ENCODE measurements at regions not wholly inside any gene's neighbourhood (a gene's known extent, or its start where the extent isn't known, plus 50 kb on each side); places are given as distances from the start of the nearest gene placed in this dataset.
A peak's percentile ranks its signal among the peaks of the same experiment; 100 is the strongest.

- H3K4me3 ChIP-seq (ENCODE audit: low read length) = no peak overlapping the region
- H3K9ac ChIP-seq (ENCODE audit: low read length) = no peak overlapping the region
- peaks cover 12% of the 10 kb centered on the region for H3K4me1 ChIP-seq (ENCODE audit: control insufficient read depth, insufficient read depth, low read length)
- H3K27me3 ChIP-seq (ENCODE audit: control insufficient read depth, insufficient read depth, low read length) = peaks cover 3% of the 10 kb centered on the region
- H3K9me3 ChIP-seq (ENCODE audit: control insufficient read depth, low read length) = no peaks in the 10 kb centered on the region
- H3K36me3 ChIP-seq (ENCODE audit: control insufficient read depth, insufficient read depth, low read length) = no peaks in the 10 kb centered on the region
Measured at GRCh38 chr2:217715484-217715883, 287.3 kb downstream of the TNS1 start.

GRCh38 chr2:217714287-217714751, 288.5 kb downstream of the TNS1 start:
- Histone ChIP-seq H3K27me3 (ENCODE audit: control insufficient read depth, insufficient read depth, low read length) (peaks cover 3% of the 10 kb centered on the region), H3K36me3 (ENCODE audit: control insufficient read depth, insufficient read depth, low read length) (no peaks in the 10 kb centered on the region), H3K9ac (ENCODE audit: low read length) (no peak overlapping the region), H3K4me1 (ENCODE audit: control insufficient read depth, insufficient read depth, low read length) (peaks cover 12% of the 10 kb centered on the region), H3K4me3 (ENCODE audit: low read length) (no peak overlapping the region), H3K9me3 (ENCODE audit: control insufficient read depth, low read length) (no peaks in the 10 kb centered on the region)

GRCh38 chr2:217713395-217714286, 289.2 kb downstream of the TNS1 start:
- peak overlapping the region; percentile 7 for H3K9ac ChIP-seq (ENCODE audit: low read length)
- peaks cover 12% of the 10 kb centered on the region for H3K4me1 ChIP-seq (ENCODE audit: control insufficient read depth, insufficient read depth, low read length)
- no peak overlapping the region for H3K4me3 ChIP-seq (ENCODE audit: low read length)

DNA sequence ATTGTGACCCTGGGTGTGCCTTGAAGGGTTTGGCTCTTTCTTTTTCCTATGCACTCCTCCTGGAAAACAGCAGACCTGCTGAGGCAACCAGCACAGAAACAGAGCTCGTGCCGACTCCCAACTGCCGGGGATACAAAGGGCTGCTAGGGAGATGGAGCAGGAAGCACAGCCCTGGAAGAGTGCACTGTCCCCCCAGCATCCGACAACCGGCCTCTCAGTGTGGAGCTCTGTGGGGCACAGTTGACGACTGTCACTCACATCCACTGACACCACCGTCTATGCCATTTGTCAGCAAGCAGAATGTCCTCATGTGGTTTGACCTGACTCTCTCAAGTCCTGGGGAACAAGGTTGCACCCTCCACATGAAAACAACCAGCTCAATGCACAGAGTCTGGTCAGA, 290.4 kb downstream of the TNS1 start:
- Histone ChIP-seq H3K9me3 (ENCODE audit: control insufficient read depth, low read length) (no peaks in the 10 kb centered on the region), H3K4me3 (ENCODE audit: low read length) (no peak overlapping the region), H3K4me1 (ENCODE audit: control insufficient read depth, insufficient read depth, low read length) (peaks cover 12% of the 10 kb centered on the region), H3K36me3 (ENCODE audit: control insufficient read depth, insufficient read depth, low read length) (no peaks in the 10 kb centered on the region), H3K27me3 (ENCODE audit: control insufficient read depth, insufficient read depth, low read length) (peaks cover 3% of the 10 kb centered on the region), H3K9ac (ENCODE audit: low read length) (no peak overlapping the region)

More at GRCh38 chr2:217713395-217714286, 289.2 kb downstream of the TNS1 start:
- H3K9me3 ChIP-seq (ENCODE audit: control insufficient read depth, low read length) = no peaks in the 10 kb centered on the region
- no peaks in the 10 kb centered on the region for H3K36me3 ChIP-seq (ENCODE audit: control insufficient read depth, insufficient read depth, low read length)
- peaks cover 3% of the 10 kb centered on the region for H3K27me3 ChIP-seq (ENCODE audit: control insufficient read depth, insufficient read depth, low read length)

DNA sequence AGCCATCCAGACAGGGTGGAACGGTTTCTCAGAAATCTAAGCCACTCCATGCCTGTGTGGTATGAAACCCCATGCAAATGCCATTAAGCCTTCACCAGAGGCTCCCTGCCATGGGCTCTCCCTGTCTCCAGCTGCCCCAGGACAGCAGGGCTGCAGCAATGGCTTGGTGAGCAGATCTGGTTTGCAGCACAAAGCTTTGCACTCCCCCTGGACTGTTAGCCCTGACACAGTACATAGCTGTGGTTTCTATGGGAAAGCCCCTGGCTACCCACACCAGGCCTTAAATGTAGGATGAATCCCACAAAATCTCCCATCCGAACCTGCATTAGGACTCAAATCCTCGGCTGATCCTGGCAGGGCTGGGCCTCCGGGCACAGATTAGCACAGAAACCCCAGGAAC, 291.6 kb downstream of the TNS1 start:
- Histone ChIP-seq H3K27me3 (ENCODE audit: control insufficient read depth, insufficient read depth, low read length) (peaks cover 3% of the 10 kb centered on the region), H3K4me3 (ENCODE audit: low read length) (no peak overlapping the region), H3K36me3 (ENCODE audit: control insufficient read depth, insufficient read depth, low read length) (no peaks in the 10 kb centered on the region), H3K9ac (ENCODE audit: low read length) (no peak overlapping the region), H3K9me3 (ENCODE audit: control insufficient read depth, low read length) (no peaks in the 10 kb centered on the region), H3K4me1 (ENCODE audit: control insufficient read depth, insufficient read depth, low read length) (peaks cover 12% of the 10 kb centered on the region)

- Histone ChIP-seq H3K9me3 (ENCODE audit: control insufficient read depth, low read length) (no peaks in the 10 kb centered on the region), H3K9ac (ENCODE audit: low read length) (no peak overlapping the region), H3K36me3 (ENCODE audit: control insufficient read depth, insufficient read depth, low read length) (no peaks in the 10 kb centered on the region), H3K4me3 (ENCODE audit: low read length) (no peak overlapping the region), H3K27me3 (ENCODE audit: control insufficient read depth, insufficient read depth, low read length) (no peaks in the 10 kb centered on the region), H3K4me1 (ENCODE audit: control insufficient read depth, insufficient read depth, low read length) (peaks cover 12% of the 10 kb centered on the region)
Measured at GRCh38 chr2:217710211-217710765, 292.5 kb downstream of the TNS1 start.

DNA sequence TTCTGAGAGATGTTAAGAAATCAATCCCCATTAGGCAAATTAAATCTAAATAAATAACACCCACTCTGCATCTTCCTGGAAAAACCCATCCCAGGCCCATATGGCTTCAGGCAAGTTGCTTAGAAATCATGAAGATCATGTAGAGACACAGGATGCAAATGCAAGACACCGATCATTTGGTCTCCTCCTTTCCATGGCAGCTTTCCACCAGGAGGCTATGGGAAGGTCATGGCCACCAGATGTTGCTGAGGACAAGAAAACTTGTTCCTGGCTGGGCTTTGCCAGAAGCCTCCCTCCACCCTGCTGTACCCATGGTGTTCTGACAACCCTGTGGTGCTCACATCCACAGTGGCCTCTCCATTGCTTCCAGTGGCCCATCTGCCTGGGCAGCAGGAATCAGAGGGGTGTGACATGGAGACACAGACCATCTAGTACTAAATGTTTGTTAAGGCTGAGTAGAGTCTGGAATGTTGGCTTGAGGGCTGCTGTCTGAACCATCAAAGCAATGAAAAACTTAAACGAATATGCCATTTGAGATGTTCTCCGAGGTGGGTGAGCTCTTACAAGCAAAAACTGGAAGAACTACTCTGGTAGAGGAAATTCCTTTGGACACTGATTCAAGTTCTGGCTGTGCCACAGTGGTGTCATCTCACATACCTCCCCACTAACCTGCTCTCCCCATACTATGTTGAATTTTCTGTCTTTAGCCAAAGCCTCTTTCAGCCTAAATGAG, 293.2 kb downstream of the TNS1 start:
- H3K4me1 ChIP-seq (ENCODE audit: control insufficient read depth, insufficient read depth, low read length) = peaks cover 7% of the 10 kb centered on the region
- no peaks in the 10 kb centered on the region for H3K36me3 ChIP-seq (ENCODE audit: control insufficient read depth, insufficient read depth, low read length)
- no peak overlapping the region for H3K9ac ChIP-seq (ENCODE audit: low read length)

GRCh38 chr2:217707131-217707611, 295.6 kb downstream of the TNS1 start:
- Histone ChIP-seq H3K27me3 (ENCODE audit: control insufficient read depth, insufficient read depth, low read length) (no peaks in the 10 kb centered on the region), H3K4me1 (ENCODE audit: control insufficient read depth, insufficient read depth, low read length) (no peaks in the 10 kb centered on the region), H3K9me3 (ENCODE audit: control insufficient read depth, low read length) (no peaks in the 10 kb centered on the region), H3K36me3 (ENCODE audit: control insufficient read depth, insufficient read depth, low read length) (no peaks in the 10 kb centered on the region), H3K4me3 (ENCODE audit: low read length) (no peak overlapping the region), H3K9ac (ENCODE audit: low read length) (no peak overlapping the region)

More for the DNA sequence above, 293.2 kb downstream of the TNS1 start:
- Histone ChIP-seq H3K4me3 (ENCODE audit: low read length) (no peak overlapping the region), H3K27me3 (ENCODE audit: control insufficient read depth, insufficient read depth, low read length) (no peaks in the 10 kb centered on the region), H3K9me3 (ENCODE audit: control insufficient read depth, low read length) (no peaks in the 10 kb centered on the region)

DNA sequence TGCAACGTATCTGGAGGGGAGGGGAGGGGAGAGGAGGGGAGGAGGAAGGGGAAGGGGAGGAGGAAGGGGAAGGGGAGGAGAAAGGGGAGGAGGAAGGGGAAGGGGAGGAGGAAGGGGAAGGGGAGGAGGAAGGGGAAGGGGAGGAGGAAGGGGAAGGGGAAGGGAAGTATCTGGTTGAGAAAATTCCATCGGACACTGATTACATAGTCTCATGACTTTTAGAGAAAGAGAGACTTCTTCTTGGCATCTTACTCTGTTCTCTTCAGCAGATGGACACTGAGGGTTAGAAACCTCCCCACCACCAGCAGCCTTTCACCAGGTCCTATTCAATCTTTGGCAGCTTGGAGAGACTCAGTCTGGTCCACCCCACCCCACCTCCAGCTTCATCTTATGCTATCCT, 296.3 kb downstream of the TNS1 start:
- Histone ChIP-seq H3K4me3 (ENCODE audit: low read length) (no peak overlapping the region), H3K4me1 (ENCODE audit: control insufficient read depth, insufficient read depth, low read length) (no peaks in the 10 kb centered on the region), H3K9ac (ENCODE audit: low read length) (no peak overlapping the region), H3K9me3 (ENCODE audit: control insufficient read depth, low read length) (no peaks in the 10 kb centered on the region), H3K27me3 (ENCODE audit: control insufficient read depth, insufficient read depth, low read length) (no peaks in the 10 kb centered on the region), H3K36me3 (ENCODE audit: control insufficient read depth, insufficient read depth, low read length) (no peaks in the 10 kb centered on the region)

DNA sequence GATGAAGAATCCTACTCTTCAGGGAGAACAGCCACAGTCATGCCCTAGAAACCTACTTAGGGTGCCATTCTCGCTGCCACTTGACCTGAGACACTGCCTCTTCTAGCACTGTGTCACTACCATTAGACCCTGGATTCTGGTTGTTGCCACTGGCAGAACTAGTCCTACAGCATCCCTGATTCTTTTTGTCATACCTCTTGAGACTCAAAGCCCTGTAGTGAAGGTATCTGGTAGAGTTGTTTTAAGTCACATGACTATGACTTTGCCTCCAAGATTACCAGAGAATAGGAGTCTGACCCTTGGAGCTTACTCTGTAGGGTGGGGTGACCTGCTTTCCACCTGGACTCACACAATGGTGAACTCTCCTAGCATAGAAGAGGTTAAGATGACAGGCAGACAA, 296.7 kb downstream of the TNS1 start:
- H3K4me3 ChIP-seq (ENCODE audit: low read length) = no peak overlapping the region
- H3K4me1 ChIP-seq (ENCODE audit: control insufficient read depth, insufficient read depth, low read length) = no peaks in the 10 kb centered on the region

DNA sequence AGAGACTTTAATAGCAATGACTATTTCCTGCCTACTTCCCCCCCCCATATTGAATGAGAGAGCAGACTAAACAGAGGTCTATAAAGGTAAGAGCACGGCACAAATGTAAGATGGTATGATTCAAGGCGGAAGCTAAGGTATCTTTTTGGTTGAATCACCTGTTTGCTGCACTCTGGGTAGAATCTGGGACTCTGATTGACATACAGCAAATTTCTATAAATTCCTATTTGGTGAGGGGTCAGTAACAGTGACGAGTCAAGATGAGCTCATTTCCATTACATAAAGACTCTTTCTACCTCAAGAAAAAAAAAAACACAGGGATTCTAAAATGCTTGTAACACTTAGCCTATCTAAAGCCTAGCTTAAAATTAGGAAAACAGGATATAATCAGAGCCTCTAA, 297.3 kb downstream of the TNS1 start:
- Histone ChIP-seq H3K27me3 (ENCODE audit: control insufficient read depth, insufficient read depth, low read length) (no peaks in the 10 kb centered on the region), H3K9ac (ENCODE audit: low read length) (no peak overlapping the region), H3K9me3 (ENCODE audit: control insufficient read depth, low read length) (no peaks in the 10 kb centered on the region), H3K4me3 (ENCODE audit: low read length) (no peak overlapping the region), H3K4me1 (ENCODE audit: control insufficient read depth, insufficient read depth, low read length) (no peaks in the 10 kb centered on the region), H3K36me3 (ENCODE audit: control insufficient read depth, insufficient read depth, low read length) (no peaks in the 10 kb centered on the region)

More for the DNA sequence above, 296.7 kb downstream of the TNS1 start:
- no peaks in the 10 kb centered on the region for H3K36me3 ChIP-seq (ENCODE audit: control insufficient read depth, insufficient read depth, low read length)
- no peaks in the 10 kb centered on the region for H3K9me3 ChIP-seq (ENCODE audit: control insufficient read depth, low read length)
- H3K27me3 ChIP-seq (ENCODE audit: control insufficient read depth, insufficient read depth, low read length) = no peaks in the 10 kb centered on the region
- no peak overlapping the region for H3K9ac ChIP-seq (ENCODE audit: low read length)

DNA sequence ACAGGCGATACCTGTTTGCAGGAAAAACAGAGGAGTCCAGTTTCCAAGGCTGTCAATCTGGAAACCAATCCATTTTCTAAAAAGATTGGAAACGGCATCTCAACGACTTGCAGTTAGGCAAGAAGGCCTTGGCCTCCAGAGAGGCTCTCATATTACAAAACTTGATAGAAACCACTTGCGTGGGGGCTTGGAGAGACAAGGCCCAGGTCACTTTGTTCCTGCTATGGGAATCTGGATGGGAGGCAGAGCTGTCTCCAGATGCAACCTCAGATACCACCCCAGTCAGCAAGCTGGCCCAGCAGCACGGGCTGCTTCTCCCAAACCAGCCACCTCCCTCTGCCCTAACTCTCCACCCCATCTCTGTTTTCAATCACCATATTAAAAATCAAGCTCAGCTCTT, 298.8 kb downstream of the TNS1 start:
- no peaks in the 10 kb centered on the region for H3K9me3 ChIP-seq (ENCODE audit: control insufficient read depth, low read length)
- H3K9ac ChIP-seq (ENCODE audit: low read length) = no peak overlapping the region
- H3K4me1 ChIP-seq (ENCODE audit: control insufficient read depth, insufficient read depth, low read length) = no peaks in the 10 kb centered on the region
- no peaks in the 10 kb centered on the region for H3K36me3 ChIP-seq (ENCODE audit: control insufficient read depth, insufficient read depth, low read length)
- no peak overlapping the region for H3K4me3 ChIP-seq (ENCODE audit: low read length)
- H3K27me3 ChIP-seq (ENCODE audit: control insufficient read depth, insufficient read depth, low read length) = no peaks in the 10 kb centered on the region
